Endodermal cell (in vitro differentiated cells): ENCODE measurements at regions not wholly inside any gene's neighbourhood (a gene's known extent, or its start where the extent isn't known, plus 50 kb on each side); places are given as distances from the start of the nearest gene placed in this dataset.
A peak's percentile ranks its signal among the peaks of the same experiment; 100 is the strongest.

ENCODE experiments used
- DNase-seq: peaks from one replicate; pipeline ENCODE4 v3.0.0-alpha.2; 2017
- H3K27ac ChIP-seq: 2 replicates; pipeline ENCODE4 v1.5.1; 2013; ENCODE audit warnings: mild to moderate bottlenecking, low read depth, low read length, moderate library complexity
- H3K27me3 ChIP-seq: 2 replicates; pipeline ENCODE4 v1.6.1; 2013; ENCODE audit warnings: mild to moderate bottlenecking, low read length, moderate library complexity; ENCODE audit not compliant: insufficient read depth, control insufficient read depth, poor library complexity, severe bottlenecking
- H3K36me3 ChIP-seq: 2 replicates; pipeline ENCODE4 v1.7.0; 2013; ENCODE audit warnings: mild to moderate bottlenecking, low read length, moderate library complexity; ENCODE audit not compliant: control insufficient read depth, insufficient read depth
- H3K4me1 ChIP-seq: one replicate; pipeline ENCODE4 v1.7.0; 2013; ENCODE audit warnings: low read length; ENCODE audit not compliant: control insufficient read depth, insufficient read depth
- H3K4me3 ChIP-seq: 2 replicates; pipeline ENCODE4 v1.5.1; 2013; ENCODE audit warnings: mild to moderate bottlenecking, low read length, moderate library complexity
- H3K9ac ChIP-seq: 2 replicates; pipeline ENCODE4 v1.6.1; 2013; ENCODE audit warnings: mild to moderate bottlenecking, low read length, moderate library complexity; ENCODE audit not compliant: poor library complexity, severe bottlenecking; ENCODE audit errors: extremely low read depth
- H3K9me3 ChIP-seq: 2 replicates; pipeline ENCODE4 v1.6.1; 2013; ENCODE audit warnings: mild to moderate bottlenecking, low read length, moderate library complexity; ENCODE audit not compliant: control insufficient read depth
- H3K27ac Mint-ChIP-seq: 2 replicates; pipeline ENCODE4 v1.8.0; 2020; ENCODE audit warnings: mixed read lengths
- H3K27me3 Mint-ChIP-seq: 2 replicates; pipeline ENCODE4 v1.8.0; 2021; ENCODE audit warnings: mild to moderate bottlenecking, mixed read lengths; ENCODE audit not compliant: insufficient read depth
- H3K36me3 Mint-ChIP-seq: 2 replicates; pipeline ENCODE4 v1.8.0; 2020; ENCODE audit warnings: low read depth, mixed read lengths
- H3K4me1 Mint-ChIP-seq: 2 replicates; pipeline ENCODE4 v1.8.0; 2020; ENCODE audit warnings: mixed read lengths
- H3K4me3 Mint-ChIP-seq: 2 replicates; pipeline ENCODE4 v1.8.0; 2020; ENCODE audit warnings: mild to moderate bottlenecking, moderate library complexity, mixed read lengths
- H3K9me3 Mint-ChIP-seq: 2 replicates; pipeline ENCODE4 v1.8.0; 2020; ENCODE audit warnings: mild to moderate bottlenecking, mixed read lengths
- CTCF ChIP-seq: fragments of 200-600 bp; sonication (generic); conservative IDR thresholded peaks from 2 replicates; pipeline ENCODE4 v1.5.0; 2021; ENCODE audit warnings: antibody characterized with exemption, mild to moderate bottlenecking
- WGBS, 2 experiments: methylation state at CpG; one replicate each; pipeline versions ENCODE4 v1.1.5 to v1.1.7; 2013; ENCODE audit warnings: missing lambda C conversion rate in 2 of 2, mixed read lengths in 1 of 2; ENCODE audit not compliant: insufficient coverage in 1 of 2, insufficient read length in 1 of 2; 5-methylcytosine and 5-hydroxymethylcytosine counted together

- H3K27ac Mint-ChIP-seq: no peak overlapping the region
- no peak overlapping the region for H3K4me3 Mint-ChIP-seq
- no peaks in the 10 kb centered on the region for H3K27me3 ChIP-seq
- H3K27me3 Mint-ChIP-seq: no peaks in the 10 kb centered on the region
- H3K36me3 ChIP-seq: no peaks in the 10 kb centered on the region
- peaks cover 20% of the 10 kb centered on the region for H3K4me1 Mint-ChIP-seq
- H3K9me3 Mint-ChIP-seq: peaks cover 9% of the 10 kb centered on the region
- DNase-seq: no peak
- WGBS, 2 experiments: 90 to 100% methylated on average over 2 to 5 of the region's 5 CpGs
- no peak overlapping the region for H3K27ac ChIP-seq
- peaks cover 12% of the 10 kb centered on the region for H3K9me3 ChIP-seq
- no peak for TF ChIP-seq CTCF
- no peak overlapping the region for H3K4me3 ChIP-seq
- H3K4me1 ChIP-seq: peaks cover 11% of the 10 kb centered on the region
- H3K9ac ChIP-seq: no peak overlapping the region
- peaks cover 3% of the 10 kb centered on the region for H3K36me3 Mint-ChIP-seq
Observed at GRCh38 chr9:3758816-3759576, 233.2 kb upstream of the RFX3 start.

DNA sequence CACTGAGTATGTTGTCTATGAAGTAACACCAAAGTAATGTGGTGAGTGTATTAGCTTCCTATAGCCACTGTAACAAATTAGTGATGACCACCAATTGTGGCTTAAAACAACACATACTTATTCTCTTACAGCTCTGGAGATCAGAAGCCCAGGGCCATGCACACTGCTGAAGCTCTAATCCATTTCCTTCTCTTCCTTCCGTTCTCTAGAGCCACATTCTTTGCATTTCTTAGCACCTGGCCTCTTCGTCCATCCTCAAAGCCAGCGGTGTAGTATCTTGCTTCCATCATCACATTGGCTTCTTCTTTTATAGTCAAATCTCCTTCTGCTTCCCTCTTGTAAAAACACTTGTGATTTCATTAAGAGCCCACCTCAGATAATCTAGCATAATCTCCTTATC is 230.3 kb upstream of the RFX3 start:
- Histone ChIP-seq H3K27me3 (no peaks in the 10 kb centered on the region), H3K4me1 (peaks cover 10% of the 10 kb centered on the region), H3K4me3 (no peak overlapping the region), H3K9ac (no peak overlapping the region), H3K9me3 (no peaks in the 10 kb centered on the region), H3K27ac (no peak overlapping the region), H3K36me3 (no peaks in the 10 kb centered on the region)
- peaks cover 23% of the 10 kb centered on the region for H3K4me1 Mint-ChIP-seq
- H3K9me3 Mint-ChIP-seq: peaks cover 4% of the 10 kb centered on the region
- H3K4me3 Mint-ChIP-seq: no peak overlapping the region
- DNase-seq: no peak
- peaks cover 3% of the 10 kb centered on the region for H3K36me3 Mint-ChIP-seq
- H3K27ac Mint-ChIP-seq: no peak overlapping the region
- 70 to 83% methylated on average over 2 to 3 of the region's 3 CpGs for WGBS, 2 experiments
- no peaks in the 10 kb centered on the region for H3K27me3 Mint-ChIP-seq
- TF ChIP-seq CTCF: no peak

DNA sequence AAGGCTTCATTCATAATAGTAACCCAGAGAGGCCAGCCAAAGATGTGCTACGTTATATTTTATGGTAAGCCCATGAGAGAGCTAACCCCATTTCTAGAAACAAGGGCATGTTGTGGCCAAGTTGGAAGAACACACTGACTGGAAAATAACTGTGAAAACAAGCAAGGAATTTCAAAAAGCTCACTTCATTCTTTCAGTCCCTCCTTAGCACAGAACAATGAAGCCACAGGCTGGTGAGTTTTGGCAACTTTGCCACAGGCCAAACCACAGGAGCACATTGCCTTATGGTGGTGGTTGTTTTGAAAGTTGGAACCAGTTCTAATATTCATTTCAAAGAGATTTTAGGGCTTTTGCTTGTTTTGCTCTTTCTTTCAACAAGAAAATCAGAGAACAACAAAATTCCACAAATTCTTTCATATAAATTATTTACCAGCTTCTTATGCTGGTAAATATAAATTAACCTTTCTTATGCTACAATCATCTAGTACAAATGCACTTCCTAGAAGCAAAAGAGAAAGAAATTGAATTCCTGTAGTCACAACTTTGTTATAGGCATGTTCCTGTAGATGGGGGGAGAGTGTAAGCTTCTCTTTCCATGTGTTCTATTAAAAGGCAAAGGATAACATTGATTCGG is 225.4 kb upstream of the RFX3 start:
- no peaks in the 10 kb centered on the region for H3K27me3 ChIP-seq
- no peak overlapping the region for H3K9ac ChIP-seq
- no peaks in the 10 kb centered on the region for H3K9me3 ChIP-seq
- H3K4me3 ChIP-seq: no peak overlapping the region
- WGBS, 2 experiments: 86 to 93% methylated on average over 1 to 2 of the region's 2 CpGs
- Mint-ChIP-seq H3K9me3 (no peaks in the 10 kb centered on the region), H3K4me1 (peaks cover 35% of the 10 kb centered on the region), H3K27me3 (no peaks in the 10 kb centered on the region), H3K4me3 (no peak overlapping the region), H3K36me3 (no peaks in the 10 kb centered on the region), H3K27ac (peak overlapping the region; percentile 87)
- H3K27ac ChIP-seq: no peak overlapping the region
- H3K4me1 ChIP-seq: peaks cover 8% of the 10 kb centered on the region
- no peak for TF ChIP-seq CTCF
- DNase-seq: no peak
- H3K36me3 ChIP-seq: no peaks in the 10 kb centered on the region
